HG03196 (cell line): ENCODE measurements at regions not wholly inside any gene's neighbourhood (a gene's known extent, or its start where the extent isn't known, plus 50 kb on each side); places are given as distances from the start of the nearest gene placed in this dataset.

Experiments used
- ATAC-seq: cut with Tn5 transposase; IDR thresholded peaks from one replicate; pipeline ENCODE4 v1.9.1; 2021; ENCODE audit not compliant: unreplicated experiment

- no peak for ATAC-seq
Observed at GRCh38 chr6:21949211-21949801, 347.5 kb downstream of the PRL start.

GRCh38 chr6:21952367-21952766, 344.5 kb downstream of the PRL start:
- ATAC-seq: no peak

GRCh38 chr6:21953831-21954801, 342.7 kb downstream of the PRL start:
- no peak for ATAC-seq

- ATAC-seq: no peak
Observed at GRCh38 chr6:21955053-21955595, 341.7 kb downstream of the PRL start.

- no peak for ATAC-seq
Observed at GRCh38 chr6:21955951-21956350, 340.9 kb downstream of the PRL start.

GRCh38 chr6:21958428-21958827, 338.4 kb downstream of the PRL start:
- no peak for ATAC-seq

GRCh38 chr6:21961226-21961625, 335.6 kb downstream of the PRL start:
- no peak for ATAC-seq

GRCh38 chr6:21965016-21965415, 331.8 kb downstream of the PRL start:
- ATAC-seq: no peak

- no peak for ATAC-seq
Observed at GRCh38 chr6:21965953-21966539, 330.8 kb downstream of the PRL start.

- no peak for ATAC-seq
Observed at GRCh38 chr6:21967056-21967974, 329.5 kb downstream of the PRL start.

GRCh38 chr6:21968411-21968810, 328.4 kb downstream of the PRL start:
- no peak for ATAC-seq

GRCh38 chr6:21969192-21969591, 327.6 kb downstream of the PRL start:
- no peak for ATAC-seq

- no peak for ATAC-seq
Observed at GRCh38 chr6:21970569-21971300, 326.1 kb downstream of the PRL start.

- ATAC-seq: no peak
Observed at GRCh38 chr6:21971541-21971940, 325.3 kb downstream of the PRL start.

- ATAC-seq: no peak
Observed at GRCh38 chr6:21972516-21972915, 324.3 kb downstream of the PRL start.

- ATAC-seq: no peak
Observed at GRCh38 chr6:21977346-21977745, 319.5 kb downstream of the PRL start.

GRCh38 chr6:21981235-21981833, 315.5 kb downstream of the PRL start:
- no peak for ATAC-seq

- no peak for ATAC-seq
Observed at GRCh38 chr6:21984135-21984534, 312.7 kb downstream of the PRL start.

- ATAC-seq: no peak
Observed at GRCh38 chr6:21984561-21984960, 312.3 kb downstream of the PRL start.

- no peak for ATAC-seq
Observed at GRCh38 chr6:21985904-21986303, 310.9 kb downstream of the PRL start.
